Gastrocnemius medialis (tissue), 4 donors: ENCODE measurements at regions not wholly inside any gene's neighbourhood (a gene's known extent, or its start where the extent isn't known, plus 50 kb on each side); places are given as distances from the start of the nearest gene placed in this dataset.
"Not testable (repeated sequence)": the region's sequence is repeated elsewhere in the genome, so short reads cannot be mapped to it uniquely, and the experiment has no call there.

Source experiments
- CTCF ChIP-seq, 5 experiments: fragments of 450-650 bp in 3 of 5; fragments of 200-600 bp in 2 of 5; sonication (generic) in 2 of 5; IDR thresholded peaks in 4 of 5; conservative IDR thresholded peaks in 1 of 5; 1 replicate in 4 of 5; 2 replicates in 1 of 5; pipeline ENCODE4 v1.5.1; 2016 to 2019; ENCODE audit warnings: antibody characterized with exemption in 5 of 5, mild to moderate bottlenecking in 3 of 5, moderate library complexity in 3 of 5
- POLR2A ChIP-seq, 2 donors: fragments of 450-650 bp; IDR thresholded peaks; one replicate each; pipeline ENCODE4 v1.6.1; 2017; ENCODE audit warnings: antibody characterized with exemption in 2 of 2, mild to moderate bottlenecking in 2 of 2, moderate library complexity in 2 of 2

GRCh38 chr14:106257569-106257994 lies 731.2 kb downstream of the TMEM121 start:
- TF ChIP-seq POLR2A (IDR thresholded peaks at IDR 0.05) = not testable (repeated sequence)
- peak in 1 of 5 experiments; percentile 25 for TF ChIP-seq CTCF (IDR thresholded peaks at IDR 0.05 in 4 of 5, conservative IDR thresholded peaks at IDR 0.05 in 1 of 5)
